OCI-LY7 (cell line): ENCODE measurements at regions not wholly inside any gene's neighbourhood (a gene's known extent, or its start where the extent isn't known, plus 50 kb on each side); places are given as distances from the start of the nearest gene placed in this dataset.

ENCODE experiments used
- BruUV-seq: library from RNA; stranded (reverse); fragments of 400-500 nt; replicated peaks from 2 replicates; lab custom pipeline; 2021; lab: Mats Ljungman, UMichigan
- CTCF ChIA-PET: fragments of 300-600 bp; sonication (Branson Sonifier 250); formaldehyde crosslinking; loops from one replicate; lab custom pipeline; 2022; ENCODE audit warnings: antibody characterized with exemption; ENCODE audit not compliant: unreplicated experiment; lab: Charles Lee
- POLR2A ChIA-PET: fragments of 300-600 bp; sonication (Branson Sonifier 250); formaldehyde crosslinking; loops from one replicate; lab custom pipeline; 2022; ENCODE audit warnings: antibody characterized with exemption; lab: Charles Lee
- DNase-seq: peaks from one replicate; pipeline ENCODE4 v3.0.0-alpha.2; 2015; ENCODE audit warnings: low spot score
- H2AFZ ChIP-seq: fragments of 200-600 bp; sonication (generic), shearing (Covaris generic); 2 replicates; pipeline ENCODE4 v1.6.1; 2014; ENCODE audit warnings: mild to moderate bottlenecking, antibody characterized with exemption, low read length, moderate library complexity
- H3K27ac ChIP-seq: fragments of 200-600 bp; sonication (generic); 2 replicates; pipeline ENCODE4 v1.5.1; 2014; ENCODE audit warnings: mixed run types, low read depth, mild to moderate bottlenecking, moderate library complexity, low read length, inconsistent platforms; ENCODE audit not compliant: poor library complexity, severe bottlenecking
- H3K36me3 ChIP-seq: fragments of 200-600 bp; sonication (generic); 2 replicates; pipeline ENCODE4 v1.6.1; 2014; ENCODE audit warnings: mild to moderate bottlenecking, antibody characterized with exemption, low read length, moderate library complexity, mixed read lengths; ENCODE audit not compliant: insufficient read depth
- H3K4me1 ChIP-seq: fragments of 200-600 bp; sonication (generic); 2 replicates; pipeline ENCODE4 v1.5.1; 2014; ENCODE audit warnings: mild to moderate bottlenecking, low read length; ENCODE audit not compliant: insufficient read depth, poor library complexity, severe bottlenecking
- H3K4me2 ChIP-seq: fragments of 200-600 bp; sonication (generic); 2 replicates; pipeline ENCODE4 v1.6.1; 2014; ENCODE audit warnings: mild to moderate bottlenecking, low read length
- H3K4me3 ChIP-seq: fragments of 200-600 bp; sonication (generic); 2 replicates; pipeline ENCODE4 v1.5.1; 2014; ENCODE audit warnings: mild to moderate bottlenecking, low read depth, low read length; ENCODE audit not compliant: poor library complexity, severe bottlenecking
- H3K79me2 ChIP-seq: fragments of 200-600 bp; sonication (generic); 2 replicates; pipeline ENCODE4 v1.6.1; 2016; ENCODE audit warnings: low read depth, mild to moderate bottlenecking, low read length, moderate library complexity, mixed read lengths; ENCODE audit not compliant: insufficient read depth
- H3K9me2 ChIP-seq: fragments of 200-600 bp; sonication (generic); 2 replicates; pipeline ENCODE4 v1.6.1; 2016; ENCODE audit warnings: mild to moderate bottlenecking, low read length, mixed read lengths; ENCODE audit not compliant: insufficient read depth
- H3K9me3 ChIP-seq: fragments of 200-600 bp; sonication (generic); 2 replicates; pipeline ENCODE4 v1.6.1; 2014; ENCODE audit warnings: mild to moderate bottlenecking, mixed run types, low read length, mixed read lengths
- H4K20me1 ChIP-seq: fragments of 200-600 bp; sonication (generic); 2 replicates; pipeline ENCODE4 v1.6.1; 2014; ENCODE audit warnings: mild to moderate bottlenecking, antibody characterized with exemption, low read length, moderate library complexity, mixed read lengths; ENCODE audit not compliant: insufficient read depth
- CTCF ChIP-seq: fragments of 200-600 bp; sonication (generic); conservative IDR thresholded peaks from 2 replicates; pipeline ENCODE4 v1.5.1; 2014; ENCODE audit warnings: mild to moderate bottlenecking, antibody characterized with exemption, low read length, moderate library complexity, mixed read lengths
- EZH2phosphoT487 ChIP-seq: fragments of 200-600 bp; sonication (generic); IDR thresholded peaks from 2 replicates; pipeline ENCODE4 v1.6.1; 2018; ENCODE audit warnings: low read depth, borderline replicate concordance, mild to moderate bottlenecking, mixed run types, antibody characterized with exemption, low read length, moderate library complexity, mixed read lengths
- intact Hi-C: fragments of 100-400 bp; cut with micrococcal nuclease; formaldehyde crosslinking; loops from one replicate; pipeline ENCODE4 v1.10.0; 2022; ENCODE audit not compliant: unreplicated experiment

GRCh38 chr2:180707175-180707883 lies 273.1 kb upstream of the UBE2E3 start:
- intact Hi-C loops: no loop called here
- BruUV-seq: no TSS peak
- Histone ChIP-seq H2AFZ (no peak overlapping the region), H3K79me2 (no peaks in the 10 kb centered on the region), H3K4me3 (no peak overlapping the region), H3K4me1 (no peaks in the 10 kb centered on the region), H4K20me1 (no peaks in the 10 kb centered on the region), H3K4me2 (no peak overlapping the region), H3K36me3 (no peaks in the 10 kb centered on the region), H3K27ac (no peak overlapping the region), H3K9me3 (no peaks in the 10 kb centered on the region), H3K9me2 (no peaks in the 10 kb centered on the region)
- no peak for TF ChIP-seq EZH2phosphoT487
- no peak for TF ChIP-seq CTCF
- CTCF ChIA-PET: no interaction called here
- DNase-seq: no peak
- POLR2A ChIA-PET: interaction anchor here (0.6 to 1.4 kb wide), 2 partner anchors 10 to 651 kb away, joined by 3 to 6 read pairs; no protein-coding TSS in a partner anchor

DNA sequence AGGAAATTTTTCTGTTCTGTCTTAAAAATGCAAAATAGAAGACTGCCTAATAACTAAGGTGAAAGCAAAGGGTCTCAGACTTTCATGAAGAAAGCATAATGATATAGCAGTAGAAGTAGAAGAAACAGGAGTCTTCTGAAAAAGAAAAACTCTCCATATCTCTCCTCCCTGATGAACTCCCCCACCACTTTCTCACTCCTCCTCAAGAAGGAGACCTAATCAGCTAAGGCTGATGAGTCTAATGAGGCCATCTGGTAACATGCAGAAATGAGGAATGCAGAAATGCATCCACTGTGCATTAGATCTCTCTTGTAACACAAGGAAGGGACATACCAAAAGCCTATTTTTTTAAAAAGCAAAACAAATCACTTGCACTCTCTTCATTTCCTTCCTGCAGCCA lies 273.7 kb upstream of the UBE2E3 start:
- H3K27ac ChIP-seq: no peak overlapping the region
- H3K9me2 ChIP-seq: no peaks in the 10 kb centered on the region
- H4K20me1 ChIP-seq: no peaks in the 10 kb centered on the region
- H3K36me3 ChIP-seq: no peaks in the 10 kb centered on the region
- ChIA-PET CTCF (no interaction called here), POLR2A (interaction anchor here (1.4 kb wide), 1 partner anchor 11 kb away, joined by 6 read pairs; no protein-coding TSS in a partner anchor)
- BruUV-seq: no TSS peak
- no peak for DNase-seq
- no peak overlapping the region for H2AFZ ChIP-seq
- H3K79me2 ChIP-seq: no peaks in the 10 kb centered on the region
- H3K4me2 ChIP-seq: no peak overlapping the region
- intact Hi-C loops: no loop called here
- TF ChIP-seq CTCF (no peak), EZH2phosphoT487 (no peak)
- H3K4me3 ChIP-seq: no peak overlapping the region
- H3K4me1 ChIP-seq: no peaks in the 10 kb centered on the region
- H3K9me3 ChIP-seq: no peaks in the 10 kb centered on the region

DNA sequence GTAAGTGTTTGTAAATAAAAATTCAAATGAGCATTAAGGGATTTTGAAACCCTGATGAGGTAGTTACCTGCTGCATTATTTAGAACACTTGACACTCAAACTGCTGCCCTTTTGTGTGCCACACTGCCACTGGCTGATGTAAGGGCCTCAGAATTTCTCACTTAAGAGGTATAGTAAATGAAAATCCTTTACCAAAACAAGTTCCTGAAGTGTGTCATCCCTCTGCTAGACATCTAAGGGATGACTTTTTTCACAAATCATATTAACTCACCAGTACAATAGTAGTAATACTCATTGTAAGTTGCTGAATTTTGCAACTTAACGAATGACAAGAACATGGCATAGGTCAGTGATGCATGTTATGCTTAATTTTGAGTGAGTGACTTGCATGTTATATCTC lies 274.9 kb upstream of the UBE2E3 start:
- H4K20me1 ChIP-seq: no peaks in the 10 kb centered on the region
- BruUV-seq: no TSS peak

More for the DNA sequence above, 274.9 kb upstream of the UBE2E3 start:
- Histone ChIP-seq H3K9me2 (no peaks in the 10 kb centered on the region), H3K4me3 (no peak overlapping the region), H3K27ac (no peak overlapping the region), H3K4me2 (no peak overlapping the region), H3K79me2 (no peaks in the 10 kb centered on the region), H3K9me3 (no peaks in the 10 kb centered on the region), H2AFZ (no peak overlapping the region), H3K36me3 (no peaks in the 10 kb centered on the region), H3K4me1 (no peaks in the 10 kb centered on the region)
- ChIA-PET CTCF (no interaction called here), POLR2A (interaction anchor here (0.6 to 1.4 kb wide), 2 partner anchors 12 to 20 kb away, joined by 3 to 6 read pairs; no protein-coding TSS in a partner anchor)
- no peak for DNase-seq
- intact Hi-C loops: no loop called here
- no peak for TF ChIP-seq CTCF
- no peak for TF ChIP-seq EZH2phosphoT487
